NCI-H1417 (cell line): ENCODE measurements at regions not wholly inside any gene's neighbourhood (a gene's known extent, or its start where the extent isn't known, plus 50 kb on each side); places are given as distances from the start of the nearest gene placed in this dataset.
"Not testable (repeated sequence)": the region's sequence is repeated elsewhere in the genome, so short reads cannot be mapped to it uniquely, and the experiment has no call there.

Experiments
- DNase-seq, 3 experiments: peaks; one replicate each; lab custom pipeline; 2025; lab: John Stamatoyannopoulos, UW

DNA sequence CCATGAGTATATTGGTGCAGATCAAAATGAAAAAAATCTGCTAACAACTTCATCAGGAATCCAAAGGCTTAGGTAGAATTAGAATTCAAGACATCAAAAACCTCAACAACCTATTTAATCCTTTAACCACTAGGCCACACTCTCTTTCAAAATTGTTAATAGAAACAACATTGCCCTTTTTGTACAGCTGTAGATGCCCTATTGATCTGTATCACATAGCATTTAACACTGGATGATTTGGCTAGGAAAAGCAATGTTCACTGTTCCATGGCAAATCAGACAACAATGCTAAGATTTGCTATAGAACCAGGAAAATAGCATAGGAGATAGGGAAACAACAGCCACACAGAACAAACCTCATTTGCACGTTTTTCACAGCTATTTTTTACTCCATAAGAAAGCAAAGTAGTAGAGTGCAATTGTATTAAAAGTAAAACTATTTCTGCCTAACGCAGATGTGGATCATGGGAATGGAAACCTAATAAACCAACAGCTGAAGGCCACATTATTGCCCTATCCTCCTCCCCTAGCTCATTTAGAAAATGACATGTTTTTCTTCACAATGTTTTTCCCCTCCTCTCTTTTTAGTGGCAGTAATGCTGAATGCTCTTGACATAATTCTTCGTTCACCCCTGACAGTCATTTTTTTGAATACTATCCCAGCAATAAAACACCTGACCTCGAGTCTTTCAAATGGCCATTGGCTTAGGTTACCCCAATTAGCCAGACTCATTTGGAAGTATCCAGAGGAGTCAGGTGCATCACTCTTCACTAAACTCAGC, 373.0 kb upstream of the CCNH start:
- DNase-seq = peak in 1 of 3 experiments; percentile 11

DNA sequence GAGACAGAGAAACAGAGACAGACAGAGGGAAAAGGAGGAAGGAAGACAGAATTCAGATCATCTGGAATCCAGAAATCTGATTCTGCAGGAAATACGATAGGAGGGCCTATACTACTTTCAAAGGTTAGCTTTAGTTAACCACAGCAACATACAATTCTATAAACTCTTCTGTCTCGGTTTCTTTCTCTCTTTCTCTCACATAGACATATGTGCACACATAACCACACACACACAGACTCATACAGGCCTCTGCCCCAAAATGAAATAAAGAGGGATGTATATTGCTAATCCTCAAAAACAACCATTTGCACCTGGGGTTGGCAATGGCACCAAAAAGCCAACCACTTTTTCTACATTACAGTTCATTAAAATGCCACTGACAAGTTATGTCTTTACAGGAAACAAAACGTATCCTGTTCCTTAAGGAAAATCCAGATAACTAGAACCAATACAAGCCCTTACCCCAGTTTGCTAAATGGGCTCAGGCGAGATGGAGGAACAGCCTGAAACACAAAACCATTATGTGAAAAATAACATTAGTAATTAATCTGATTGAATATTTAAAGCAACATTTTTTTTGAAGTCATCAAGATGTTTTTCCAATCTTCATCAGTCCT, 372.3 kb upstream of the CCNH start:
- no peak for DNase-seq

- DNase-seq = no peak
Measured at GRCh38 chr5:87784311-87784710, 371.6 kb upstream of the CCNH start.

- DNase-seq = no peak
Measured at GRCh38 chr5:87782916-87783315, 370.2 kb upstream of the CCNH start.

DNA sequence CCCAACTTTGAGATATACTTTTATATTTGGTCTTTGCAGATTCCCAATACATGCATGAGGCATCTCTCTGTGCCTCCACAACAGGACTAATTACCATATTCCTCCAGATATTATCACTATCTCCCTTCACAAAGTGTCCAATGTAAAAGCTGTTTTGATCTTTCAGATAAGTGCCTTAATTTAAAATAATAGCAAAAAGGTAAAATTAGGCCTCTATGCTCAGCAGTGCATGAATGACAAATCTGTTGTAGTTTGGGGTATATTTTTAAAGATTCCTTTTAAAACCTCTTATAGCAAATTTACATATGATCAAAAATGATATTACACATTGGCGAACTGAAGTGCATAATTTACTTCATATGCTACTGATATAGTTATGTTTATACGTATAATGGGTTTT, 369.2 kb upstream of the CCNH start:
- no peak for DNase-seq

GRCh38 chr5:87780831-87781760, 368.4 kb upstream of the CCNH start:
- peak; percentile 66 to 91 (median 80) for DNase-seq

- DNase-seq = no peak
Measured at GRCh38 chr5:87778876-87779275, 366.1 kb upstream of the CCNH start.

DNA sequence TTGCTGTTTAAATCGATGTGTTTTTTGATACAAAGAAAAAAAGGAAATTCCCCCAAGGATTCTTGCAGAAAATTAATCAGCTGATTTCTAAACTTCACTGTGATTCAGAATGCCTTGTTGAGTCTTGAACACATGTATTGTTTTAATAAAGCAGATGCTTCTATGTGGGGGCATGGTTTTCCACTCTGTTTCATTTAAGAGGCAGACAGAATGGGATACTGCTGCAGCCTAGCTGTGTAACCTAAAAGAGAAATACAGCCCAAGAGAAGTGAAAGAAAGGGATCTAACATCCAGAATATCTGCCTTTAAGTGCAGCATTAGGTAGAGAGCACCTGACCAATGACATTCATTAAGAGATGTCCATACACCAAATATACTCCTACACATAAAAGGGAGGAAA, 365.1 kb upstream of the CCNH start:
- DNase-seq = no peak

DNA sequence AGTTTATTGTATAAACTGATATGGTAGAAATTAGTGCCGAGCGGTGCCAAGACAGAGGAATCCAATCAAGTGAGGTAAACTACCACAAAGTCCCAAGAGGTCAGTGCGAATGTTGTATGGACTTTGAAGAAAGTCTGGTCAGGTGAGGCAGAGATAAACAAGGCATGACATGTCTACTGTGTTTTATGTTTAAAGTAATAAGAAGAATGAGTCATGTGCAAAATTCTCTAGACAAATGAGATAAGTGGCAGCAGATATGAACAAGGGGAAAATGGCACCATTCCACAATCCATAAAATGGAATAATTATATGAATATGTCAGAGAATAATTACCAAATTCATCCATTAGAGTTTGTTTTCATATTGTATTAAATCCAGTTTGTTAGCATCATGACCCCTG, 364.1 kb upstream of the CCNH start:
- DNase-seq = no peak

DNA sequence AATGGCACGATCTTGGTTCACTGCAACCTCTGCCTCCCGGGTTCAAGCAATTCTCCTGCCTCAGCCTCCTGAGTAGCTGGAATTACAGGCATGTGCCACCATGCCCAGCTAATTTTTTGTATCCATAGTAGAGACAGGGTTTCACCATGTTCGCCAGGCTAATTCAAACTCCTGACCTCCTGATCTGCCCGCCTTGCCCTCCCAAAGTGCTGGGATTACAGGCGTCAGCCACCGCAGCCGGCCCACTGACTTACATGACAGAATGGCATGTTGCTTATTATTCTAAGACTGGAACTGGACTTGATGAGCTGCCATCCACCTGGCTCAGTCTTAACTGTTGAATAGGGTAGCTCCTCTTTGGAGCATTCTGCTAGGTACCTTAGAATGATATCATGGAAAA, 363.6 kb upstream of the CCNH start:
- not testable (repeated sequence) for DNase-seq

GRCh38 chr5:87775228-87775627, 362.5 kb upstream of the CCNH start:
- no peak for DNase-seq

- no peak for DNase-seq
Measured at GRCh38 chr5:87774804-87775203, 362.1 kb upstream of the CCNH start.

DNA sequence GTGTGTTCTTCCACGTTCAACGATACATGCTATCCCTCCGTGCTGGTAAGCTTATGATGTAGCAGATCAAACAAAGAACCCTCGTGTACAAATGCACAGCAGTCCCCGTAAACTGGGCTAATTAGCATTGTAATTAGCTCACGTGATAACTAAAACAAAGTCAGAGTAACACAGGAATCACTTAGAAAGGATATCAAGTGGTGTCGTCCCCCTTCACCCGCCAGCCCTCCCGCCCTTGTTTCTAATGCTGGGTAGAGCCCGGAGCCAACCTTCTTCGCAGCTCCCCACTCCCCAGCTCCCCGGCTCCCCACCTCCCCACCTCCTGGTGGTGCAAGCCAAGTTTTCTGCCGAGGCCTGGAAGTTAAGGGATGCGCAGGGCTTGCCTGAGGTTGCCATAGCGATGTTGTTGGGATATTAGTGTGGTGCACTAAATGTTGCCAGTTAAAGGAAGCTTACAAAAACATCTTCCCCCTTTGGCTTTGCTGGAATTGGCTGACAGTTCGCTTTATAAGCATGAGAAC, 357.9 kb upstream of the CCNH start:
- DNase-seq = peak in 2 of 3 experiments; percentile 3 to 48

DNA sequence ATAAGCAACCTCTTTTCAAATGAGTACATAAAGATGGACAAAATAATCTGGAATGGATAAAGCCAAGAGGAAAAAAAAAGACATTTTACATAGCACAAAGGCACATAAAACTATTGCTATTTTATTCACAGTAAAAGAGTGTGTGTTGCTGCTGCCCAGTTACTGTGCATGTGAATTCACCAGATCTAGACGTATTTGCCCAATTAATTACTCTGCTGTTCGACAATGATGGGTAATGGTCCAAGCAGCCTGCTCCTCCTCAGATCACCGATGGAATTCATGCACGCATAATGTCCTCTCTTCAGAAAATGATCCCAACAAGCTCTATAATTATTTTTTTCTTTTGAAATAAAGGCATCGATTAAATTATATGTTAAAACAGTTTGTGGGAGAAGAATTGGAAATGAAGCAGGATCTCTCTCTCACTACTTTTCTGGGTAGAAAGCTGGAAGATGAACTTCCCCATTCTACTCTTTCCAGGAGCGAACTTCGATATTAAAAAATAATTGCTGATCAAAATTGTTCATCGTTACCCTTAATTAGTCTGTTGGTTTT, 357.4 kb upstream of the CCNH start:
- DNase-seq = peak in 1 of 3 experiments; percentile 22

DNA sequence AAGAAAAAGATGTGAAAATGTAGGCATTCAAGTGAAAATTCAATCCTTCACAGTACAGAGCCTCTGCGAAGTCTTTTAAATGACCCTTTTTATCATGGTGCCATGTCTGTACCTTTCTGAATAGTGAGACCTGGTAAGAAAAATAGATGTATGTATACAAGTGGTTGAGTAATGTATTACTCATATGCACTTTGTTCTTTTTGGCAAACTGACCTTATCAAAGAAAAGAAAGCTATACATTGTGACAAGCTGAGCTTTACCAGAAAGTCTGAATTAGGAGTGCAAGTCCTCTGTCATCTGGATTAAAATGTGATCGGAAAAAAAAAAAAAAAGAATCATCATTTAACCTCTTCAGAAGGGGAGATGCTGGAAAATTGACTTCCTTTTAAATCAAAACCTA, 356.4 kb upstream of the CCNH start:
- DNase-seq = no peak

GRCh38 chr5:87768190-87768589, 355.5 kb upstream of the CCNH start:
- DNase-seq = no peak

GRCh38 chr5:87765009-87765408, 352.3 kb upstream of the CCNH start:
- DNase-seq = no peak

GRCh38 chr5:87762631-87763030, 349.9 kb upstream of the CCNH start:
- no peak for DNase-seq

- DNase-seq = no peak
Measured at GRCh38 chr5:87756951-87757350, 344.2 kb upstream of the CCNH start.

DNA sequence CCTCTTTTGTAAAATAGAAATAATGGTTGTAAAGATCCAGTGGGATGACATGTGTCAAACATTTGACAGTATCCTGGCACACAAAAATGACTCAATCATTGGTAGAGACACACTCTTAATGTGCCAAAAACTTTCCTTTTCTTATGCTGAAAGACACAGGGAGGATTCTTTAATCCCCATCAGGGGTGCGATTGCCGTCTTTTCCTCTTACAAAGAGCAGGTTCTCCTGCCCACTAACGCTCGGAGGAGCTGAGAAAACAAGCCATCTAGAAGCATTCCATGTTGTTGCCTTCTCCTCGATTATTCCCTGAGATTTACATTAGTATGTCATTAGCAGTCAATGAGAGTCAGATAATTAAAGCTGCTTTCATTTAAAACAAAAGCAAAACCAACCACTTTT, 342.6 kb upstream of the CCNH start:
- DNase-seq = no peak

DNA sequence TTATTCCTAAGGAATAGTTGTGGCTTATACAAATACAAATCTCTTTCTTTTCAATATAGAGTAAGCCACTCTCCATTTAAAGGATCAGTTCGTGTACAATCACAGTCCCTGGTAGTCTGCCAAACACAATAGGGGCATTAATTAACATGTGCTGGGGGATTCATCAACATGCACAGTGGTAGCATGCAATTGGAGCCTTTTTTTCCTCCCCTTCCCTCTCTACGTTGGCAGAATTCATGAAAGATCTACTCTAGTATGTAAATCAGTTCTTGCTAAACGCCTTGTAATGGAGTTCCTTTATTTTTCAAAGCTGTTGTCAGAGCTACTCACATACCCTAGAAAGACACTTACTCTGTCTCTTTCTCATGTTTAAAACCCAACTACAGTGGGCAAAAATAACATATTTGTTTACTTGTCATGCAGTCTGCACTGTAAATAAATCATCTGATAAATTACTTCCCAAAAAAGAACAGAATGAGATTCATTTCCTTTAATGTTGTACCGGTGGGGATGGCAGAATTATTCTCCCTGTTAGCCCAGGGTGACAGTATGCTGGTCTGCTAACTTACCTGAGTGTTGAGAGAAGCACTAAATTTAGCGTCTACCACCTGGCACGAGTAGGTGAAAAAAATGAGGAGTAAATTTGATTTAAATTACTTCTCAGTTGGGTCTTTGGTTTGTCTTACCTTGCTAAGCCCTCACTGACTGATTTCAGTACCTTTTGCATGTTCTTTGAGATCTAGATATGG, 341.5 kb upstream of the CCNH start:
- DNase-seq = peak; percentile 8 to 82 (median 34)
